HG02678 (cell line): ENCODE measurements at regions not wholly inside any gene's neighbourhood (a gene's known extent, or its start where the extent isn't known, plus 50 kb on each side); places are given as distances from the start of the nearest gene placed in this dataset.

ENCODE experiments used
- ATAC-seq: cut with Tn5 transposase; IDR thresholded peaks from one replicate; pipeline ENCODE4 v1.9.1; 2021; ENCODE audit warnings: mild to moderate bottlenecking, moderate library complexity; ENCODE audit not compliant: unreplicated experiment

GRCh38 chr17:70859829-70860228 lies 690.5 kb downstream of the KCNJ2 start:
- ATAC-seq, result no peak

- ATAC-seq, result no peak
Measured at GRCh38 chr17:70862295-70862694, 693.0 kb downstream of the KCNJ2 start.

- ATAC-seq, result no peak
Measured at GRCh38 chr17:70863436-70864248, 694.3 kb downstream of the KCNJ2 start.

GRCh38 chr17:70865993-70866804 lies 696.9 kb downstream of the KCNJ2 start:
- no peak for ATAC-seq

- ATAC-seq, result no peak
Measured at GRCh38 chr17:70868149-70868548, 698.8 kb downstream of the KCNJ2 start.

- no peak for ATAC-seq
Measured at GRCh38 chr17:70869402-70870085, 700.2 kb downstream of the KCNJ2 start.

- no peak for ATAC-seq
Measured at GRCh38 chr17:70871180-70871818, 702.0 kb downstream of the KCNJ2 start.

- no peak for ATAC-seq
Measured at GRCh38 chr17:70872103-70872502, 702.8 kb downstream of the KCNJ2 start.

GRCh38 chr17:70875729-70876310 lies 706.5 kb downstream of the KCNJ2 start:
- no peak for ATAC-seq

GRCh38 chr17:70878879-70879278 lies 709.5 kb downstream of the KCNJ2 start:
- ATAC-seq, result no peak

GRCh38 chr17:70879401-70879800 lies 710.1 kb downstream of the KCNJ2 start:
- ATAC-seq, result no peak

GRCh38 chr17:70881093-70881492 lies 711.8 kb downstream of the KCNJ2 start:
- no peak for ATAC-seq

- no peak for ATAC-seq
Measured at GRCh38 chr17:70882504-70882903, 713.2 kb downstream of the KCNJ2 start.

- no peak for ATAC-seq
Measured at GRCh38 chr17:70886648-70887047, 717.3 kb downstream of the KCNJ2 start.

- ATAC-seq, result no peak
Measured at GRCh38 chr17:70888324-70888723, 719.0 kb downstream of the KCNJ2 start.

GRCh38 chr17:70891306-70891705 lies 722.0 kb downstream of the KCNJ2 start:
- no peak for ATAC-seq

GRCh38 chr17:70892527-70892926 lies 723.2 kb downstream of the KCNJ2 start:
- ATAC-seq, result no peak

- ATAC-seq, result no peak
Measured at GRCh38 chr17:70896843-70897242, 727.5 kb downstream of the KCNJ2 start.

- no peak for ATAC-seq
Measured at GRCh38 chr17:70897446-70897845, 728.1 kb downstream of the KCNJ2 start.

GRCh38 chr17:70901870-70902269 lies 732.5 kb downstream of the KCNJ2 start:
- no peak for ATAC-seq

- ATAC-seq, result no peak
Measured at GRCh38 chr17:70905796-70906195, 736.5 kb downstream of the KCNJ2 start.
